Liver (tissue), 3 donors: ENCODE measurements at regions not wholly inside any gene's neighbourhood (a gene's known extent, or its start where the extent isn't known, plus 50 kb on each side); places are given as distances from the start of the nearest gene placed in this dataset.

Experiments used
- ATF3 ChIP-seq: IDR thresholded peaks from 2 replicates; pipeline ENCODE4 v1.6.1; 2016; ENCODE audit warnings: antibody characterized with exemption
- CTCF ChIP-seq: fragments of 150-350 bp; IDR thresholded peaks from 2 replicates; pipeline ENCODE4 v1.5.1; 2017; ENCODE audit warnings: improper control_type of control experiment, low read depth, low read length; ENCODE audit not compliant: missing input control
- FOXA1 ChIP-seq: IDR thresholded peaks from 2 replicates; pipeline ENCODE4 v1.6.1; 2016; ENCODE audit warnings: antibody characterized with exemption
- FOXA2 ChIP-seq: IDR thresholded peaks from 2 replicates; pipeline ENCODE4 v1.6.1; 2016; ENCODE audit warnings: antibody characterized with exemption
- GABPA ChIP-seq, 2 donors: IDR thresholded peaks in 1 of 2; conservative IDR thresholded peaks in 1 of 2; 2 replicates each; pipeline ENCODE4 v1.6.1; 2016; ENCODE audit warnings: antibody characterized with exemption in 2 of 2, mild to moderate bottlenecking in 1 of 2, moderate library complexity in 1 of 2
- HNF4A ChIP-seq, 2 donors: conservative IDR thresholded peaks; 2 replicates each; pipeline ENCODE4 v1.6.1; 2016; ENCODE audit warnings: antibody characterized with exemption in 2 of 2, mild to moderate bottlenecking in 2 of 2
- JUND ChIP-seq, 2 donors: IDR thresholded peaks; 2 replicates each; pipeline ENCODE4 v1.6.1; 2016; ENCODE audit warnings: antibody characterized with exemption in 2 of 2
- NR2F2 ChIP-seq: IDR thresholded peaks from 2 replicates; pipeline ENCODE4 v1.6.1; 2016; ENCODE audit warnings: antibody characterized with exemption
- REST ChIP-seq: IDR thresholded peaks from 2 replicates; pipeline ENCODE4 v1.6.1; 2016; ENCODE audit warnings: antibody characterized with exemption, mild to moderate bottlenecking
- SP1 ChIP-seq: IDR thresholded peaks from 2 replicates; pipeline ENCODE4 v1.6.1; 2018; ENCODE audit warnings: antibody characterized with exemption, mild to moderate bottlenecking
- TAF1 ChIP-seq: conservative IDR thresholded peaks from 2 replicates; pipeline ENCODE4 v1.6.1; 2016; ENCODE audit warnings: antibody characterized with exemption, mild to moderate bottlenecking
- YY1 ChIP-seq: IDR thresholded peaks from 2 replicates; pipeline ENCODE4 v1.6.1; 2016; ENCODE audit warnings: antibody characterized with exemption, mild to moderate bottlenecking
- TF ChIP-seq, protein P1 (sequence below): IDR thresholded peaks from 2 replicates; pipeline ENCODE4 v1.6.1; 2016; ENCODE audit warnings: antibody characterized with exemption
- donor health status: healthy.
- donor health status: healthy.

DNA sequence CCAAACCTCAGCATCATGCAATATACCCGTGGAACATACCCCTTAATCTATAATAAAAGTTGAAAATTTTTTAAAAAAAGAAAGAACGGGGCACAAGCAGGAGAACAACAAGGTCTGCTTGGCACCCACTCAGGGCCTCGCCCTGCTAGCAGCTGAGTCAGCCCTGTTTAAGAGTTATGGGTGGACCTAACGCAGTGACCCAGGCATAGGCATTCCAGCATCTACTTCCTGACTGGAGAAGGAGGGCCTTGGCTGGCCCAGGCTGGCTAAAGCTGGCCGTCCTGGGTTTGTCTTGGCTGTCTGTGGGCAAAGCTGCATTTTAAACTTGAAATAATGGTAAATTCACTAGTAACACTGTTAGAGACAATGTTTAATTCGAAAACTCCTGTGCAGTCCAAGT is 236.7 kb upstream of the PGRMC2 start:
- TF ChIP-seq REST = no peak
- TF ChIP-seq CTCF = no peak
- no peak for TF ChIP-seq YY1
- TF ChIP-seq GABPA (IDR thresholded peaks at IDR 0.05 in 1 of 2, conservative IDR thresholded peaks at IDR 0.05 in 1 of 2) = no peak
- no peak for TF ChIP-seq TAF1
- no peak for TF ChIP-seq NR2F2
- no peak for TF ChIP-seq SP1
- no peak for TF ChIP-seq FOXA1
- no peak for TF ChIP-seq ATF3
- TF ChIP-seq JUND (IDR thresholded peaks at IDR 0.05) = no peak
- TF ChIP-seq, protein P1, sequence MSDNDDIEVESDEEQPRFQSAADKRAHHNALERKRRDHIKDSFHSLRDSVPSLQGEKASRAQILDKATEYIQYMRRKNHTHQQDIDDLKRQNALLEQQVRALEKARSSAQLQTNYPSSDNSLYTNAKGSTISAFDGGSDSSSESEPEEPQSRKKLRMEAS = no peak
- no peak for TF ChIP-seq FOXA2
- TF ChIP-seq HNF4A (conservative IDR thresholded peaks at IDR 0.05) = no peak
